OCI-LY7 (cell line): ENCODE measurements at regions not wholly inside any gene's neighbourhood (a gene's known extent, or its start where the extent isn't known, plus 50 kb on each side); places are given as distances from the start of the nearest gene placed in this dataset.
"Not testable (repeated sequence)": the region's sequence is repeated elsewhere in the genome, so short reads cannot be mapped to it uniquely, and the experiment has no call there.

Source experiments
- BruUV-seq: library from RNA; stranded (reverse); fragments of 400-500 nt; replicated peaks from 2 replicates; lab custom pipeline; 2021; lab: Mats Ljungman, UMichigan
- CTCF ChIA-PET: fragments of 300-600 bp; sonication (Branson Sonifier 250); formaldehyde crosslinking; loops from one replicate; lab custom pipeline; 2022; ENCODE audit warnings: antibody characterized with exemption; ENCODE audit not compliant: unreplicated experiment; lab: Charles Lee
- POLR2A ChIA-PET: fragments of 300-600 bp; sonication (Branson Sonifier 250); formaldehyde crosslinking; loops from one replicate; lab custom pipeline; 2022; ENCODE audit warnings: antibody characterized with exemption; lab: Charles Lee
- DNase-seq: peaks from one replicate; pipeline ENCODE4 v3.0.0-alpha.2; 2015; ENCODE audit warnings: low spot score
- H2AFZ ChIP-seq: fragments of 200-600 bp; sonication (generic), shearing (Covaris generic); 2 replicates; pipeline ENCODE4 v1.6.1; 2014; ENCODE audit warnings: mild to moderate bottlenecking, antibody characterized with exemption, low read length, moderate library complexity
- H3K27ac ChIP-seq: fragments of 200-600 bp; sonication (generic); 2 replicates; pipeline ENCODE4 v1.5.1; 2014; ENCODE audit warnings: mixed run types, low read depth, mild to moderate bottlenecking, moderate library complexity, low read length, inconsistent platforms; ENCODE audit not compliant: poor library complexity, severe bottlenecking
- H3K36me3 ChIP-seq: fragments of 200-600 bp; sonication (generic); 2 replicates; pipeline ENCODE4 v1.6.1; 2014; ENCODE audit warnings: mild to moderate bottlenecking, antibody characterized with exemption, low read length, moderate library complexity, mixed read lengths; ENCODE audit not compliant: insufficient read depth
- H3K4me1 ChIP-seq: fragments of 200-600 bp; sonication (generic); 2 replicates; pipeline ENCODE4 v1.5.1; 2014; ENCODE audit warnings: mild to moderate bottlenecking, low read length; ENCODE audit not compliant: insufficient read depth, poor library complexity, severe bottlenecking
- H3K4me2 ChIP-seq: fragments of 200-600 bp; sonication (generic); 2 replicates; pipeline ENCODE4 v1.6.1; 2014; ENCODE audit warnings: mild to moderate bottlenecking, low read length
- H3K4me3 ChIP-seq: fragments of 200-600 bp; sonication (generic); 2 replicates; pipeline ENCODE4 v1.5.1; 2014; ENCODE audit warnings: mild to moderate bottlenecking, low read depth, low read length; ENCODE audit not compliant: poor library complexity, severe bottlenecking
- H3K79me2 ChIP-seq: fragments of 200-600 bp; sonication (generic); 2 replicates; pipeline ENCODE4 v1.6.1; 2016; ENCODE audit warnings: low read depth, mild to moderate bottlenecking, low read length, moderate library complexity, mixed read lengths; ENCODE audit not compliant: insufficient read depth
- H3K9me2 ChIP-seq: fragments of 200-600 bp; sonication (generic); 2 replicates; pipeline ENCODE4 v1.6.1; 2016; ENCODE audit warnings: mild to moderate bottlenecking, low read length, mixed read lengths; ENCODE audit not compliant: insufficient read depth
- H3K9me3 ChIP-seq: fragments of 200-600 bp; sonication (generic); 2 replicates; pipeline ENCODE4 v1.6.1; 2014; ENCODE audit warnings: mild to moderate bottlenecking, mixed run types, low read length, mixed read lengths
- H4K20me1 ChIP-seq: fragments of 200-600 bp; sonication (generic); 2 replicates; pipeline ENCODE4 v1.6.1; 2014; ENCODE audit warnings: mild to moderate bottlenecking, antibody characterized with exemption, low read length, moderate library complexity, mixed read lengths; ENCODE audit not compliant: insufficient read depth
- EZH2phosphoT487 ChIP-seq: fragments of 200-600 bp; sonication (generic); IDR thresholded peaks from 2 replicates; pipeline ENCODE4 v1.6.1; 2018; ENCODE audit warnings: low read depth, borderline replicate concordance, mild to moderate bottlenecking, mixed run types, antibody characterized with exemption, low read length, moderate library complexity, mixed read lengths
- intact Hi-C: fragments of 100-400 bp; cut with micrococcal nuclease; formaldehyde crosslinking; loops from one replicate; pipeline ENCODE4 v1.10.0; 2022; ENCODE audit not compliant: unreplicated experiment
- TF ChIP-seq, protein P1 (sequence below): fragments of 200-600 bp; sonication (generic); conservative IDR thresholded peaks from 2 replicates; pipeline ENCODE4 v1.5.1; 2014; ENCODE audit warnings: mild to moderate bottlenecking, antibody characterized with exemption, low read length, moderate library complexity, mixed read lengths

- H3K4me2 ChIP-seq = no peak overlapping the region
- TF ChIP-seq, protein P1, sequence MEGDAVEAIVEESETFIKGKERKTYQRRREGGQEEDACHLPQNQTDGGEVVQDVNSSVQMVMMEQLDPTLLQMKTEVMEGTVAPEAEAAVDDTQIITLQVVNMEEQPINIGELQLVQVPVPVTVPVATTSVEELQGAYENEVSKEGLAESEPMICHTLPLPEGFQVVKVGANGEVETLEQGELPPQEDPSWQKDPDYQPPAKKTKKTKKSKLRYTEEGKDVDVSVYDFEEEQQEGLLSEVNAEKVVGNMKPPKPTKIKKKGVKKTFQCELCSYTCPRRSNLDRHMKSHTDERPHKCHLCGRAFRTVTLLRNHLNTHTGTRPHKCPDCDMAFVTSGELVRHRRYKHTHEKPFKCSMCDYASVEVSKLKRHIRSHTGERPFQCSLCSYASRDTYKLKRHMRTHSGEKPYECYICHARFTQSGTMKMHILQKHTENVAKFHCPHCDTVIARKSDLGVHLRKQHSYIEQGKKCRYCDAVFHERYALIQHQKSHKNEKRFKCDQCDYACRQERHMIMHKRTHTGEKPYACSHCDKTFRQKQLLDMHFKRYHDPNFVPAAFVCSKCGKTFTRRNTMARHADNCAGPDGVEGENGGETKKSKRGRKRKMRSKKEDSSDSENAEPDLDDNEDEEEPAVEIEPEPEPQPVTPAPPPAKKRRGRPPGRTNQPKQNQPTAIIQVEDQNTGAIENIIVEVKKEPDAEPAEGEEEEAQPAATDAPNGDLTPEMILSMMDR = no peak
- TF ChIP-seq EZH2phosphoT487 = no peak
- no peaks in the 10 kb centered on the region for H4K20me1 ChIP-seq
- H3K4me1 ChIP-seq = no peaks in the 10 kb centered on the region
- BruUV-seq = no TSS peak
- no peaks in the 10 kb centered on the region for H3K9me2 ChIP-seq
- CTCF ChIA-PET = no interaction called here
- no peaks in the 10 kb centered on the region for H3K9me3 ChIP-seq
- no peak overlapping the region for H3K27ac ChIP-seq
- POLR2A ChIA-PET = no interaction called here
- no peak overlapping the region for H2AFZ ChIP-seq
- no peaks in the 10 kb centered on the region for H3K79me2 ChIP-seq
- H3K36me3 ChIP-seq = no peaks in the 10 kb centered on the region
- intact Hi-C loops = no loop called here
- H3K4me3 ChIP-seq = no peak overlapping the region
- no peak for DNase-seq
These were observed 247.4 kb downstream of the SHOX2 start for GRCh38 chr3:157858821-157859220.

DNA sequence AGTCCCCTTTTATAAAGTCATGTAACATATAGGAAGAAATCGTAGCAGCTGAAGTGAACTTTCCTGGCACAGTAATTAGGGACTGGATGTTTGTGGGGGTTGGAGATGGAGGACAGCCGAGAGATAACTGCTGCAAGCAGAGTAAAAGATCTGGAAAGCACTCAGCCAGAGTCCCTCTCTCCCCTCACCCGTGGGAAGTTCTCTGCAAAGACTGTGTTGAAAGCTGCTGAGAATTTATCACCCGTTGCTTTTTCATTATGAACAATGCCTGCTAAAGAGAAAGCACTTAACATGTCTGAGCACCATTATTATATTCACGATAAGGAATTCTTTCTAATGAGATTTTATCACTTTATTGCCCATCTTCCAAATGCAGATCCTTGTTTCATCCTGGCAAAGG is 248.8 kb downstream of the SHOX2 start:
- Histone ChIP-seq H3K4me2 (no peak overlapping the region), H3K27ac (no peak overlapping the region), H3K4me1 (no peaks in the 10 kb centered on the region), H2AFZ (no peak overlapping the region), H3K36me3 (no peaks in the 10 kb centered on the region), H3K9me3 (no peaks in the 10 kb centered on the region), H3K4me3 (no peak overlapping the region), H4K20me1 (no peaks in the 10 kb centered on the region), H3K9me2 (no peaks in the 10 kb centered on the region), H3K79me2 (no peaks in the 10 kb centered on the region)
- ChIA-PET POLR2A (no interaction called here), CTCF (no interaction called here)
- TF ChIP-seq, protein P1 = no peak
- TF ChIP-seq EZH2phosphoT487 = no peak
- no TSS peak for BruUV-seq
- no peak for DNase-seq
- intact Hi-C loops = no loop called here

DNA sequence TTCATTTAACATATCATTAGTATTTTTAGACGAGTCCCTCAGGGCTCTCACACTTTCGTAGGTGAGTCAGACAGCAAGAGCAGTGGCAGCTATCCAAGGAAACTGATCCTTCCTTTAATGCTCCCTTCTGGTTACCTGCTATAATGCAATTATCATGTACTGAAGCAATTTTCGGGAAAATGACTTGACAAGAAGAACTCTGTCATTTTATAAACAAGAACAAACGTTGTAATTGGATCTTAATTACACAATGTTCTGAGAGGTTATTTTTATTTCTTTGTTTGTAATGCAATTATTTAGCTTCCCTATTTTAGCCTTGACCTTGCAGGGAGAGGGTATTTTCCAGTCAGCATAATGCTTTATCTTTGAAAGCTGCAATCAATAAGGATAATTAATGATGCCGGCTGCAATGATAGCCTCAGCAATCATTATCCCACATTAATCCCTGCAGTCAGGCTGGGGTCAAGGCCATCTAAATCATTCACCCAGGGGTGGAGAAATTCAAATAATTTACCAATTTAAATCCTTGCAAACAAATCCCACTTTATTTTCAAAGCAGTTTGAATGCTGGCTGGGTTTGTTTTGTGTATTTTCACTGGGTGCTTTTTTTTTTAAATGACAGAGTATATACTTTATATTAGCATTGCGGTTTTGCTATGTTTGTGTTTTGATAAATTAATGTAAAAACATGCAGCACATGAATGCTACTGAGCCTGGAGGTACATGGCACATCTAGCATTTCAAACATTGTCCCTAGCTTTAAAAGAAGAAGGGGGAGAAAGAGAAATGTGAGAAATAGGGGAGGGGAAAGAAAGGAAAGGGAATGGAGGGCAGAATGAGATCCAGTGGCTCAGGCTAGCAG is 249.9 kb downstream of the SHOX2 start:
- Histone ChIP-seq H3K79me2 (no peaks in the 10 kb centered on the region), H4K20me1 (no peaks in the 10 kb centered on the region), H2AFZ (no peak overlapping the region), H3K4me2 (no peak overlapping the region), H3K9me2 (no peaks in the 10 kb centered on the region), H3K4me3 (no peak overlapping the region), H3K27ac (no peak overlapping the region), H3K36me3 (no peaks in the 10 kb centered on the region), H3K4me1 (no peaks in the 10 kb centered on the region), H3K9me3 (no peaks in the 10 kb centered on the region)
- POLR2A ChIA-PET = interaction anchor here (0.7 kb wide), 1 partner anchor 146 kb away, joined by 3 read pairs; no protein-coding TSS in a partner anchor
- DNase-seq = no peak
- intact Hi-C loops = no loop called here
- CTCF ChIA-PET = no interaction called here
- BruUV-seq = no TSS peak
- TF ChIP-seq, protein P1 = no peak
- TF ChIP-seq EZH2phosphoT487 = no peak

GRCh38 chr3:157845839-157846238 is 260.4 kb downstream of the SHOX2 start:
- H2AFZ ChIP-seq, H3K4me2 ChIP-seq, H3K9me3 ChIP-seq, H3K36me3 ChIP-seq, H3K4me3 ChIP-seq, H3K27ac ChIP-seq, BruUV-seq, DNase-seq, H3K4me1 ChIP-seq, POLR2A ChIA-PET, H3K9me2 ChIP-seq, H3K79me2 ChIP-seq, intact Hi-C loops, CTCF ChIA-PET, H4K20me1 ChIP-seq: not testable (repeated sequence)
